HPDE6-E6E7 (cell line): ENCODE measurements at regions not wholly inside any gene's neighbourhood (a gene's known extent, or its start where the extent isn't known, plus 50 kb on each side); places are given as distances from the start of the nearest gene placed in this dataset.

Experiments
- DNase-seq: peaks from one replicate; pipeline ENCODE4 v3.0.0; 2011; ENCODE audit warnings: missing footprints; ENCODE audit errors: extremely low spot score

DNA sequence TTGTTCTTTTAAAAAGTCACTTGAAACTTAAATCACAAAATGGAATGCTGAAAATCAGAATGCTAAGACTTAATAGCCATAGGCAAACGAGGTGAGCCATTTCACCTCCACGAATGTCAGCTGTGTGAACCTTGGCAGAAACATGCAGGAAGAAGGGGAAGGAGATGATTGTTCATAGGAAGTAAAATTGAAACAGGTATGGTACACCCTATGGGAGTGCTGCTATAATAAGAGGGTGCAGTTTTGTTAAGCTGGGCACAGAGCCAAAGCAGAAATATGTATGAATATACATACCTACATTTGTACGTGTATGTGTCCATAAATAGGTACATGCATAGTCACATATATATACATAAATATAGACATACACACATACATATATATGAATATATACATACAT lies 51.0 kb upstream of the SPINK5 start:
- DNase-seq = no peak

DNA sequence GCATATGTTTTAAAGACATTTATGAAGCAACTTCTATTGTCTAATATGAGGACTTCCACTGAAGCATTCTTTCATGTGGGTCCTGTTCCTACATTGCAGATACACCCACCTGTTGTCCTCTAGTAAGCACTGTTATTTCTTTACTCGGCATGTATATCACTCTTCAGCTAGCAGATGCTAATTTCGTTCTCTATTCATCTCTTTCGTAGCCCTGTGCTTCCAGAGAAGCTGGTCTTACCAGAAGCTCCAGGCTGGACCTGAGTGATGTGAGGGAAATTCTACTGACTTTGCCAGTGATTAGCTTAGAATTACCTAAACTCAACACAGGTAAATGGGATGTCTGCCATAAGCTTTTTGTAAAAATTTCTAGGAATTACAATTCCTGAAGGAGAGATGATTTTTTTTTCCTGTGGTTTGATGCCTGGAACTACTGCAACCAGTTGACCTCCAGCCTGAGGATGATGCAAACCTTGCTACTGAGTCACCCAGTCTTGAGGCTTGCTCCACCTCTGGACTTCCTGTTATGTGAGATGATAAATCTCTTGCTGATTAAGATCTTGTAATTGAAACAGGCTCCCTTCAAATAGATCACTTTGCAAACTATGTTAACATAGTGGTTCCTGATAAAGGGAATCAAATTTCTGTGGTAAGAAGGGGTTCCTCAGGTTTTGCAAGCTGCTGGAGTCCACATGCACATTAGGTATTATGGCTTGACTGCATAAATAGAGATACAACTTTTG lies 52.2 kb upstream of the SPINK5 start:
- peak; percentile 80 for DNase-seq

DNA sequence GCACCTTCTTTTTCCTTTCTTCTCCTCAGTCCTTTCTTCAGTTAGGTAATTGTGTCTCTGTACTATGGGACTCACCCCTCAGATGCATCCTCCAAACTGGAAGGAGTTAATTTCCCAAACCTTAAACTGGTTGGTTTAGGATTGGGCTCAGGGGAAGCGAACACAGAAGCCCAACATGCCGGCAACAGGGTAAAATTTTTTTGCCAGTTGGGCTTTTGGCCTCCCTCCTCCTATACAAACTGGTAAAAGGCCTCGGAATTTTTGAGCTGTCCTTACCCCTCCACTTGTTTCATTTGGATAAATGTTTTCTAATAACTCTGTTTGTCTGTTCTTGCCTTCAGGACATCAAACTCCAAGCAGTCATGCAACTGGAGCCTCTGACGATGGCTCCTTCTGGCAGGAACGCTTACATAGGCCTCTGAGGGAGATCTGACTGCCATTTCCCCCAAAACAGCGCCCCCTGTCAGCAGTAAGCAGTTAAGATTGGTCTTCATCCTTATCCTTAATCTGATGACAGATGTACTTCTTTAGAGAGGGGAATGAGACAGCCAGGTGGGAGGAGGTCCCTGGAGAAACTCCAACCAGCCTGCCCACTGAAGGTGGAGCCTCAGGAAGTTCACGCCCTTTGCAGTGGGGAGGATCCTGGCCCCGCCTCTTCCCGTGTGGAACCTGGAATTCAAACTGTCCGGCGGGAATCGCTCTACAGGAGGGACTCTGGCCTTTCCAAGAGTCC lies 57.8 kb upstream of the SPINK5 start:
- no peak for DNase-seq

DNA sequence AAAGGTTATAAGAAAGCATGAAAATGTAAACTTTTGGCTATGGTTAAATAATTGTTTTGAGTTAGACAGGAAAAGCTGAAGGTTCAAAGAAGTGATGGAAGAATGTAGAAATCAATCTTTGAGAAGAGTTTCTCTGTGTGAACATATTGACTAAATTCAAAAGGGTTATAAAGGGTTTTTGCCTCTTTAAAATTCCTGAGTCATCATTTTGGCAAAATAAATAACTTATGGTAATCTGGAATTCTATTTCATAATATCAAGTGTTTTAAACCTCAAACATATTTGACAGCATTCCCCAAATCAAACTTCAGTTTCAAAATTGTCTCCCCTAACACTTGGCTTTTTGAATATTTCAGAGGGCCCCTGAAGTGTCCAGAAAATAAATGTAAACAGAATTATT lies 60.6 kb upstream of the SPINK5 start:
- DNase-seq = no peak

DNA sequence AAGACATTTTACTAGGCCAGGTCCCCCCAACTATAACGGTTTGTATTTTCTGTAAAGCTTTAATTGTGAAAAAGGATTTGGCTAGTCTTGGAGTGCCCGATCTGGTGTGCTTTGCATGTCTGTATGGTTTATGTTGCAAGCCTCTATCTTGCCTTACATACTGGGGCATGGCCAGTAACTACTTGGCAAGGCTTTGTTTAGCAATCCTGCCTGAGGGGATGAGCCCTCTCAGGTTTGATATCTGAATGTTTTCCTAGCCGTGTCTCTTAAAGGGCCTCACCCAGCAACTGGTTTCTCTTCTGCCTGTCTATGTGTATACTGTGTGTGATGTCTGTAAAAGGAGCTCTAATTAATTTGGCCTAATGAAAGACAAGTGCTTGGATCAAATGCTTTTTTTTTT lies 61.3 kb upstream of the SPINK5 start:
- DNase-seq = no peak

DNA sequence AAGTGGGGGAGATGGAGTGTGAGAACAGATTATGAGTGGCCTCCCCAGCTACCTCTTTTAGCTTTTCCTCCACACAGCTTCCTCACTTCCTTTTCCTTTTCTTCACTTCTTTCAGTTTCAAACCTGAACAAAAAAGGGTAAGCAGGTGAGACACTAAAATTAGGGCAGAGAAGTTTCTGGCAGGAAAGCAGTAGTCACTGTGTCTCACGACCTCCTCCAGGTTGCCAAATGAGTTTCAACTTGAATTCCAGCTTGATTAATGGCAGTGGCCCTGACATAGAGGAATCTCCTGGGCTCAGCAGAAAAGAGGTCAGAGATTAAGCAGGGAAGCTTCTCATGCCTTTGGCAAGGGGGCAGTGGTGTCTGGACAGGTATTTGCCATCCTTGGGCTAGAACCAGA lies 63.7 kb upstream of the SPINK5 start:
- no peak for DNase-seq

DNA sequence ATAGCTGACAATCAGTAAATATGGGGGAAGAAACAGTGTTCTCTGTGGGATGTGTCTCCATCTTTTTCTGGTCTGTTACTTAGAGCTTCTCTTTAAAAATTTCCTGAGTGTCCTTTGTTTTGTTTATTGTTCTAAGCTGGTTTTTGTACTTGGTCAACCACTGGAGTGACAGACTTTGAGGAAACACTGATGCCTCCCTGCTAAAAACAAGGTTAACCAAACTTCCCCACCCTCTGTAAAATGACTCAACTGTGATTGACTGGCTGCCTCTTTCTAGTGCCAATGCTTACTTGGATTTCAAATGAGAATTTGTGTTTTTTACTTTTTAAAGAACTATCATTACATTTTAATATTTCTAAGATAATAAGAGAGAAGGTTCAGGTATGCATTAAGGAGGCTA lies 65.1 kb upstream of the SPINK5 start:
- no peak for DNase-seq

DNA sequence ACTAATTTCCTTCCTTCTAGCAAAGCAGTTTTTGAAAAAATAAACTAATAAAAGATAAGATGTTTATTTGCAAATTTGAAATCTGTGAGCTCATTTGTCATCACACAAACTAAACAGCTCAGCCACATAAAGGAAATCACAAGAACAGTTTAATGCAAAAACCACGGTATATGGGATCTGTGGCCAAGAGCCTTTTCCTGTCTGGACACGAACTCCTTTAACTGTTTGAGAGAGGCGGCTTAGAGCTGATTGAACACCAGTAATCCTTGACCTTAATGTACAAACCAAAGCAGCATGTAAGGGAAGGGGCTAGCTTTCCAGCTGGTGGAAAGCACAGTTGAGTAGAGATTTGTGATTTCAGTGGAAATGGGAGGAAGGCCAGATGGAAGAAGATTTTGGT lies 66.3 kb upstream of the SPINK5 start:
- DNase-seq = no peak

DNA sequence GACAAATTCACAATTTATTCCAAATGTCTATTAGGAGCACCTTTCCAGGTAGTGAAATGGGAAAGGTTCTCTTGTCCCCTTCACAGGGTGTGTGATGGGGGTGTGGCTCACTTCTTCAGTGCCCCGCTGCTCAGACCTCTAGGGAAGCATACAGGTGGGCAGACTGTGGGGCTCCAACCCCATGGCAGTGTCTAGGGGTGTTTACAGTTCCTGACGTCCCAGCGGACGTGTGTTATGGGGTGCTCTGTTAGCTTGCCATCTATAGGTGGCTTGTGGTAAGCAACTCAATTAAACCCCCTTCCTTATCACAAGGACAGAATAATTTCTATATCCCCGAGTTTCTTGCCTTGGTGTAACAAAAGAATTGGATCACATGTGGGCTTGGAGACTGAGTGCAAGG lies 67.4 kb upstream of the SPINK5 start:
- no peak for DNase-seq

DNA sequence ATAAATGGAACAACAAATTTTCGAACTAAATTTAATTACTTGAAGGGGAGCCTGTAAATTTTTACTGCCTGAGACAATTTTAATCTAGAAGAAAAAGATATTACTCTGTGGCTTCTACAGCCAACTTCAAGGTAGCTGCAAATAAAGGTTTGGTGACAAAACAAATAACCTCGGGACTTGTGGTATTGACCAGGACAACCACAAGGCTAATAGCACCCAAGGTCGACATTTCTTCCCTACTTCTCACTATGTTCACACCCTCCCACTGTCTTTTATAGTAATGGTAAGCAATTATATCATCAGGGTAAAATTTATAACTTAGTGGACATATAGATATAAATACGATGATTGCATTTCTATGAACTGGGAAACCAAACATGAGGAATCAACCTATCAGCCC lies 67.9 kb upstream of the SPINK5 start:
- no peak for DNase-seq

DNA sequence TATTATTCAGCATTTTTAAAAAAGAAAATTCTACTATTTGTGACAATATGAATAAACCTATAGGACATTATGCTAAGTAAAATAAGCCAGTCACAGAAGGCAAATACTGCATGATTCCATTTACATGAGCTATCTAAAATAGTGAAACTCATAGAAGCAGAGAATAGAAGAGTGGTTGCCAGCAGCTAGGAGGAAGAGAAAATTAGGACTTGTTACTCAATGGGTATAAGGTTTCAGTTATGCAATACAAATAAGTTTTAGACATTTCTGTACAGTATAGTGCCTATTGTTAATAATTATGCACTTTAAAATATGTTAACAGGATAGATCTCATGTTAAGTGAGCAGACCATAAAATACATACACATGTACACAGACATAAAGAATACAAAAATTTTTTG lies 73.8 kb upstream of the SPINK5 start:
- no peak for DNase-seq

DNA sequence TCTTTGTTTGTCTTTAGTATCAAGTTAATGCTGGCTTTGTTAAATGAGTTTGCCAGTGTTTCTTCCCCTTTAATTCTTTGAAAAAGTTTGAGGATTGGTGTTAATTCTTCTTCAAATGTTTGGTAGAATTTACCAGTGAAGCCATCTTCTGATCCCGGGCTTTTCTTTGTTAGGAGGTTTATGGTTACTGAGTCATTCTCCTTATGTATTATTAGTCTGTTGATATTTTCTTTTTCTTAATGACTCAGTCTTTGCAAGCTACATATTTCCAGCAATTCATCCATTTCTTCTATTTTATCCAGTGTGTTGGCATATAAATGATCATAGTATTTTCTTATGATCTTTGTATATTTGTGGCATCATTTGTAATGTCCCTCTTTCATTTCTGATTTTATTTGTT lies 74.5 kb upstream of the SPINK5 start:
- no peak for DNase-seq

DNA sequence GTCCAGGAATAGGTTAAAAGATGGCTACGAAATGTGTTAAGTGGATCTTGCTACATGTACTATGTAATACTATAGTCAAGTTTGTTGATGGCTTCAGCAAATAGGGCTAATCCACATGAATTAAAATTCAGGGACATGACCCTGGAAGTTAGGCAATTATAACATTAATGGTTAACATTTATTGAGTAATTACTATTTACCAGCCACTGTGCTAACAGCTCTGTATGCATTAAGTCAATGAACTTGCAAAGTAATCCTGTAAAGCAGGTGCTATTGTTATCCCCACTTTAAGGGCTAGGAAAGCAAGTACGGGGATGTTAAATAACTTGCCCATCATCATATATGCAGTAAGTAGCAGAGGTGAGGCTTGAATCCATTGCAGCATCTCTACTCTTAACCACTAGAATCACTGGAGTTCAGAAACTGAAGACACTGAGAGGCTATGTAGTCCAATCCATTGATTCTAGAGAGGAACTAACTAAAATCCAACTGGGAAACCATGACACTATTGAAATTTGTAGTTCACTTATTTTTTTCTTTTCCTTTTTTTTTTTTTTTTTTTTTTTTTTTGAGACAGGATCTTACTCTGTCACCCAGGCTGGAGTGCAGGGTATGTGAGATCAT lies 77.5 kb upstream of the SPINK5 start:
- no peak for DNase-seq

DNA sequence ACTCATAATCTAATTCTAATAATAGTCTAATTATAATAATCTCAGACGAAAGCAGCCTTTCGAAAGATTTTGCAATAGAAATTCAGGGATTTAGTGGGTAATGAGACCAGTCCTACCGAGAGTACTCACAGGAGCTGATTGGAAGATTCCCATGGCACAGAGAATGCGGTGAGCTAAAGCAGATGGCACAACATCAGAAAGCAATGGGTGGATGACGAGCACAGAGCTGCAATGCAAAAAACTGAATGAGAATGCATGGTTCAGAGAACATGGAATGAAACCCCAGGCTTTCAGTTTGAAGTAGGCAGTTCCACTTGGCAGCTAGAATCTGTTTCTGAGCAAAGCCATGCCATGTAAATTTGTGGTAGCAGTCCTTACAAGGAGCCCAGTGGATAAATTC lies 78.2 kb upstream of the SPINK5 start:
- DNase-seq = no peak

DNA sequence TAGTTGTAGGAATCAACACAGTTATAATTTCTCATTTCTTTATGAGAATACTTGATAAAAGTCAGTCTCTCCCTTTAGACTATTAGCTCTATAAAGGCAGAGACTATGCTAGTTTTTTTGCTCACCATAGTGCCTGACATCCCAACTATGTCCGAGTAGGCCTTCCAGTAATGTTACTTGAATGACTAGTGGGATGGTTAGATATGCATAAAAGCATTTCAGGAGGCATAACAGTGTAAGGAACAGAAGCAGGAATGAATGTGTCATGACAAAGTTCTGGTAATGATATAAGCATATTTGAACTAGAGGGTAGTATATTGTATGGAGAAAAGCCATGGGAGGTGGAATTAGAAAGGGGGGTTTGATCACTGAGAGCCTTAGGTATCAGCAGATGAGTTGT lies 77.4 kb upstream of the C5orf46 start:
- DNase-seq = no peak

DNA sequence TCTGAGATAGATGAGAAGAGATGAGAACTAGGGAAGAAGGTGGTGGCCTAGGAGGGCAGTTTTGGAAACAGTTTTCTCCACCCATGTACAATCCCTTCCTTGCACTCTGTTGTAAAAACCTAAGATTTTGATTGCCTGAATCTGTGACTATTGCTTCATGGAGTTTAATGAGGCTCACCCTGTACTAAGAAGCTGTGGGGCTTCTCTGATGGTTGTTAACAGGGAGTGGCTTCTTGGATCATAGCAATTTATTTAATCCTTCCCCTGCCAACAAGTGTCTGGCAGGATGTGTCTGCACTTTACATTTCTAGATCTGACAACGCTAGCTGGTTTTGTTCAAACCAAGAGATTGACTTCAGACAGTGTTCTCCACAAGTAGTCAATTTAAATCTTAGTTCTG lies 74.7 kb upstream of the C5orf46 start:
- no peak for DNase-seq

DNA sequence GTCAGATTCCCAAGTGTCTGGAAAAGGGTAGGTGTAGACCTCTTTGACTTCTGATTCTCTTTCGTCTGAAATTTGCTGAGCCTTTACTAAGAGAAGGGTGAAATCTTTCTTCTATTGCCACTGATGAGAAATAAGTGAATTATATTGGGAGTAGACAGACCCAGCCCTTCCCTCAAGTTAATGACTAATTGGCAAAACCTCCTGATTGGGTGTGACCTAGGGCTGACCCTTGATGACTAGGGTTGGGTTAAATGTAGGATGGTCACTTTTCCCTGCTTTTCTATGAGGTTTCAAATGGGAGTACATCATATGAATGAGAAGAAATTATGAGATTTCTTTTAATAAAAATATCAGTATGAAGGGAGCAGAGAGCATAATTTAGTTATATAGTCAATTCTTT lies 73.4 kb upstream of the C5orf46 start:
- no peak for DNase-seq

DNA sequence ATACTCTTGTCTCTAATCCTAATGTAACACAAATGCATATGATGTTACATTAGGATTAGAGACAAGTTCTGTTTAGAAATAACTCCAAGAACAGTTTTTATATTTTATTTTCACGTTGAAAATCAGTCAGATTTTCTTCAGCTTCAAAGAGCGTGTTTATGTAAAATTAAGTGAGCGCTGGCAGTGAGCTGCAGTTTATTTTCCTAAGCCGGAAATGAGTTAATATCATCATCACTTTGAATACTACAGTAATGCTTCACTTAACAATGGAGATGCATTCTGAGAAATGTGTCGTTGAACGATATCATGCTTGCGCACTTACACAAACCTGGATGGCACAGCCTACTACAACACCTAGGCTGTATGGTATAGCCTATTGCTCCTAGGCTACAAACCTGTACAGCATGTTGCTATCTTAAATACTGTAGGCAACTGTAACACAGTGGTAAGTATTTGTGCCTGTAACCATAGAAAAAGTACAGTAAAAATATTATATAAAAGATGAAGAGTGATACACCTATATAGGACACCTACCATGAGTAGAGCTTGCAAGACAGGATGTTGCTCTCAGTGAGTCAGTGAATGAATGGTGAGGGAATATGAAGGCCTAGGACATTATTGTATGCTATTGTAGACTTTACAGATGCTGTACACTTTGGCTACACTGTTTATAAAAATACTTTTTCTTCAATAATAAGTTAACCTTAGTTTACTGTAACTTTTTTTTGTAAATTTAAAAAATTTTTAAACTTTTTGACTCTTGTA lies 65.9 kb upstream of the C5orf46 start:
- DNase-seq = no peak

DNA sequence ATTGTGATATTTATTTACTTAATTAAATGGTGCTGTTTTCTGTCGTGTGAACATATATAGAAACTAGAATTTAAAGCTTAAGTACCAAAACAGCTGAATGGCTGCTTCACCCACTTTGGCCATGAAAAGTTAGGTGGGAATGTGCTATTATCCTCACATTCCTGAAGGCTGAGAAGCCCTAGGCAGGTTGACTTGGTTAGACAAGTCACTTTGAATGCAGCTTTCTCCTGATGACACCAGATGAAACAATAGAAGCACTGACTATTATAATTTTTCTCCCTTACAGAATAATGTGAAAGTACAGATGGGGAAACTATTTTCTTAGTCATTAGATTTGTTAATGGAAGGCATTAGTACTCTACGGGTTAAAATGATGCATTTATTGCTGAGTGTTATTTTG lies 65.1 kb upstream of the C5orf46 start:
- no peak for DNase-seq

DNA sequence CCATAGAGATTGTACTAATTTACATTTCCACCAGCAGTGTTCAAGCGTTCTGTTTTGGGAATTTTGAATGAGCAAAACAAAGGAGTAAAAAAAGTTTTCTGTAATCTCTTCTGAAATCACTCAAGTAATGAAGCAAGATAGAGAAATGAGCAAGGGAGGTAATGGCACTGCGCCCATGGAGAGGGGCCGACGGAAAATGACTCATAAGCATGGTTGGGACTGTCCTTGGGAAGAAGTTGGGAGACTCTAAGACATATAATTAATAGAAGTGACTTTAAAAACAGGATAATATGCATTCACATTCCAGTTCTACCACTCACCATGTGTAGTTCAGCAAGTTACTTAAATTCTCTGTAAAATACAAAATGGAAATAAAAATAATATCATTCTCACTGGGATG lies 62.5 kb upstream of the C5orf46 start:
- no peak for DNase-seq

DNA sequence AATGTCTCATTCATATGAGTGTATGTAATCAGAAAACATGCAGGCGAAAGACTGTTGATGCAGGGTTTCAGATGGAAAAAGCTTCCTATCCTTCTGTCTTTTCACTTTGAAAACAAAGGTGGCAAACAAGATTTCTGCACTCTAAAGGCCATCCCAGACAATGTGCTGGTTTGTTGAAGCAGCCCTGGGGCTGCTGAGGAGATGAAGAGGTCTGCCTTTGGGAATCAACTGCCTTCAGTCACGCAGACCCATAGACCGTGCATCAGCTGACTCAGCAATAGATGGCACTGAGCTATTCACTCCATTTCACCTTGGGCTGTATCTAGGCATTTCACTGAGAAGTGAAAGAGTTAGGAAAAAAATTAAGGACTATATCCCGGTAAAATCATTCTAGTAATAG lies 60.5 kb upstream of the C5orf46 start:
- no peak for DNase-seq

DNA sequence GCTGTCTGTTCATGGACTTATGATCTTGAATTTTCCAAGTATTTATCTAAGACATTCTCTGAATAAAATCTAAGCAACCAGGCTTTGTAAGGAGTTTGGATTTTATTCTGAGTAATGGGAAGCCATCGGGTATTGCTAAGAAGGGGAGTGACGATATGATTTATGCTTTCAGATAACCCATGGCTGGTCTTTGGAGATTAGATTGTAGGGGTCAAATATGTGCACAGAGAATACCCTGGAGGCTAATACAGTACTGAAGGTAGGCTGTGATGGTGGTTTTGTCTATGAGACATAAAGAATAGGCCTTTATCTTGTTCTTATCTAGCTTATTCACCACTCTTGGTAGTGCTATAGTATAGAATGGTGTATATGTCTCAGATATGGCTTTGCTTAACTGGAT lies 60.0 kb upstream of the C5orf46 start:
- DNase-seq = no peak

DNA sequence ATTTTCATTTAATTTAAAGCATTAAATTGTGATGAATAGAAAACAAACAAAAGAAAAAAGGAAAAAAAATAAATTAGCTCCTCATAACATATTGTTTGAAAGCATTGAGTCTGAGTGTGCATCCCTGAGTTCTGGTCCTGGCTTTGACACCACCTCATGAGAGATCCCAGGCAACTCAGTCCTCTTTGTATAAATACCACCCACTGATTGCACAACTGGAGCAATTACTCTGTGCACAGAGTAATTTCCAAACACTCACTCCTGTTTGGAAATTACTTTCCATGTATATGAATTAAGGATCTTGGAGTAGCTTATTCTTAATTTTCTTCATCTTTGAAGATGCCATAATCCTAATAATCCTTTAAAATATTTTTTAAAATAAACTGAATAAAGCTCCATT lies 59.4 kb upstream of the C5orf46 start:
- no peak for DNase-seq
